Natural killer cell (primary cell): ENCODE measurements at regions not wholly inside any gene's neighbourhood (a gene's known extent, or its start where the extent isn't known, plus 50 kb on each side); places are given as distances from the start of the nearest gene placed in this dataset.

Experiments
- ATAC-seq, 3 donors: fragments of 150-1000 bp in 2 of 3; fragments of 200-7000 bp in 1 of 3; cut with Tn5 transposase; 1 replicate in 1 of 3; 2 replicates in 2 of 3; pipeline ENCODE4 v1.10.0; 2021; ENCODE audit warnings: mild to moderate bottlenecking in 2 of 3, moderate library complexity in 2 of 3
- DNase-seq, 2 donors: peaks; one replicate each; pipeline versions ENCODE4 v3.0.0 to v3.0.0-alpha.2; 2013 to 2021; ENCODE audit warnings: mixed read lengths in 1 of 2
- H3K27ac ChIP-seq: one replicate; pipeline ENCODE4 v1.5.1; 2013; ENCODE audit warnings: mild to moderate bottlenecking, low read length
- H3K27me3 ChIP-seq: one replicate; pipeline ENCODE4 v1.6.1; 2013; ENCODE audit warnings: low read length; ENCODE audit not compliant: control insufficient read depth, insufficient read depth
- H3K36me3 ChIP-seq: one replicate; pipeline ENCODE4 v1.6.1; 2013; ENCODE audit warnings: low read length; ENCODE audit not compliant: control insufficient read depth, insufficient read depth
- H3K4me1 ChIP-seq: one replicate; pipeline ENCODE4 v1.6.1; 2013; ENCODE audit warnings: low read length; ENCODE audit not compliant: control insufficient read depth, insufficient read depth
- H3K4me3 ChIP-seq: one replicate; pipeline ENCODE4 v1.5.1; 2013; ENCODE audit warnings: low read length
- H3K9me3 ChIP-seq: one replicate; pipeline ENCODE4 v1.6.1; 2013; ENCODE audit warnings: low read length; ENCODE audit not compliant: control insufficient read depth, insufficient read depth
- H3K27ac Mint-ChIP-seq, 2 donors: one replicate each; pipeline ENCODE4 v1.8.0; 2022; ENCODE audit warnings: mild to moderate bottlenecking in 2 of 2, mixed read lengths in 2 of 2, moderate library complexity in 1 of 2
- H3K27me3 Mint-ChIP-seq, 2 donors: one replicate each; pipeline ENCODE4 v1.8.0; 2022; ENCODE audit warnings: low read depth in 2 of 2, mixed read lengths in 2 of 2
- H3K36me3 Mint-ChIP-seq: one replicate; pipeline ENCODE4 v1.8.0; 2022; ENCODE audit warnings: mixed read lengths
- H3K4me1 Mint-ChIP-seq, 2 donors: one replicate each; pipeline ENCODE4 v1.8.0; 2022; ENCODE audit warnings: mixed read lengths in 2 of 2
- H3K4me3 Mint-ChIP-seq: one replicate; pipeline ENCODE4 v1.8.0; 2022; ENCODE audit warnings: mild to moderate bottlenecking, moderate library complexity, mixed read lengths
- H3K9me3 Mint-ChIP-seq, 2 donors: one replicate each; pipeline ENCODE4 v1.8.0; 2022; ENCODE audit warnings: mixed read lengths in 2 of 2
- CTCF ChIP-seq: fragments of 200-600 bp; IDR thresholded peaks from one replicate; pipeline ENCODE4 v1.8.0; 2022; ENCODE audit warnings: antibody characterized with exemption
- WGBS: methylation state at CpG from one replicate; pipeline ENCODE4 v1.1.7; 2013; ENCODE audit warnings: missing lambda C conversion rate; ENCODE audit not compliant: insufficient coverage; 5-methylcytosine and 5-hydroxymethylcytosine counted together
- intact Hi-C: fragments of 100-400 bp; cut with micrococcal nuclease; formaldehyde crosslinking; loops from one replicate; pipeline ENCODE4 v1.14.2; 2022

GRCh38 chr3:101123081-101123480, 129.9 kb upstream of the ABI3BP start:
- intact Hi-C loops = no loop called here
- Histone ChIP-seq H3K4me1 (no peaks in the 10 kb centered on the region), H3K27me3 (no peaks in the 10 kb centered on the region), H3K4me3 (no peak overlapping the region), H3K27ac (no peak overlapping the region), H3K36me3 (no peaks in the 10 kb centered on the region), H3K9me3 (no peaks in the 10 kb centered on the region)
- DNase-seq = no peak
- no peak overlapping the region for H3K4me3 Mint-ChIP-seq
- H3K27me3 Mint-ChIP-seq = peaks cover 0 to 6% of the 10 kb centered on the region in 2 donors
- WGBS = 83% methylated on average over 1 of the region's 2 CpGs
- ATAC-seq = no peak
- H3K36me3 Mint-ChIP-seq = no peaks in the 10 kb centered on the region
- no peaks in the 10 kb centered on the region for H3K9me3 Mint-ChIP-seq
- H3K4me1 Mint-ChIP-seq = no peaks in the 10 kb centered on the region
- no peak overlapping the region for H3K27ac Mint-ChIP-seq
- TF ChIP-seq CTCF = no peak

- H3K36me3 Mint-ChIP-seq = no peaks in the 10 kb centered on the region
- H3K27me3 Mint-ChIP-seq = peaks cover 0 to 6% of the 10 kb centered on the region in 2 donors
- Histone ChIP-seq H3K36me3 (no peaks in the 10 kb centered on the region), H3K27ac (no peak overlapping the region), H3K4me3 (no peak overlapping the region), H3K4me1 (no peaks in the 10 kb centered on the region), H3K27me3 (no peaks in the 10 kb centered on the region), H3K9me3 (no peaks in the 10 kb centered on the region)
- no peak overlapping the region for H3K27ac Mint-ChIP-seq
- no peak for DNase-seq
- H3K9me3 Mint-ChIP-seq = no peaks in the 10 kb centered on the region
- 83% methylated on average over 2 of the region's 2 CpGs for WGBS
- no peak overlapping the region for H3K4me3 Mint-ChIP-seq
- ATAC-seq = no peak
- no peaks in the 10 kb centered on the region for H3K4me1 Mint-ChIP-seq
- intact Hi-C loops = no loop called here
- no peak for TF ChIP-seq CTCF
These were observed 129.5 kb upstream of the ABI3BP start for GRCh38 chr3:101122681-101123080.

- no peaks in the 10 kb centered on the region for H3K4me1 ChIP-seq
- H3K9me3 ChIP-seq = no peaks in the 10 kb centered on the region
- H3K4me3 ChIP-seq = no peak overlapping the region
- Mint-ChIP-seq H3K27me3 (no peaks in the 10 kb centered on the region), H3K36me3 (no peaks in the 10 kb centered on the region), H3K9me3 (no peaks in the 10 kb centered on the region), H3K4me1 (no peaks in the 10 kb centered on the region), H3K4me3 (no peak overlapping the region), H3K27ac (no peak overlapping the region)
- ATAC-seq (no peak), DNase-seq (no peak)
- H3K36me3 ChIP-seq = no peaks in the 10 kb centered on the region
- no peak overlapping the region for H3K27ac ChIP-seq
- H3K27me3 ChIP-seq = no peaks in the 10 kb centered on the region
- WGBS = 94% methylated on average over 2 of the region's 2 CpGs
- intact Hi-C loops = no loop called here
- TF ChIP-seq CTCF = no peak
These were observed 126.8 kb upstream of the ABI3BP start for GRCh38 chr3:101120039-101120438.

GRCh38 chr3:101119535-101119934, 126.3 kb upstream of the ABI3BP start:
- Mint-ChIP-seq H3K27ac (no peak overlapping the region), H3K4me3 (no peak overlapping the region), H3K4me1 (no peaks in the 10 kb centered on the region), H3K9me3 (no peaks in the 10 kb centered on the region), H3K36me3 (no peaks in the 10 kb centered on the region), H3K27me3 (no peaks in the 10 kb centered on the region)
- TF ChIP-seq CTCF = no peak
- no peak for DNase-seq
- H3K27ac ChIP-seq = no peak overlapping the region
- WGBS = 89% methylated on average over 3 of the region's 3 CpGs
- H3K4me3 ChIP-seq = no peak overlapping the region
- intact Hi-C loops = no loop called here
- H3K9me3 ChIP-seq = no peaks in the 10 kb centered on the region
- no peak for ATAC-seq
- no peaks in the 10 kb centered on the region for H3K36me3 ChIP-seq
- H3K4me1 ChIP-seq = no peaks in the 10 kb centered on the region
- no peaks in the 10 kb centered on the region for H3K27me3 ChIP-seq
